DMS 273 (cell line): ENCODE measurements at regions not wholly inside any gene's neighbourhood (a gene's known extent, or its start where the extent isn't known, plus 50 kb on each side); places are given as distances from the start of the nearest gene placed in this dataset.
A peak's percentile ranks its signal among the peaks of the same experiment; 100 is the strongest.
"Not testable (repeated sequence)": the region's sequence is repeated elsewhere in the genome, so short reads cannot be mapped to it uniquely, and the experiment has no call there.

ENCODE experiments used
- DNase-seq: peaks from one replicate; lab custom pipeline; 2025; ENCODE audit not compliant: unreplicated experiment; lab: John Stamatoyannopoulos, UW

GRCh38 chr2:58410549-58410948 lies 169.4 kb upstream of the FANCL start:
- DNase-seq = no peak

- no peak for DNase-seq
Measured at GRCh38 chr2:58407487-58407886, 166.4 kb upstream of the FANCL start.

GRCh38 chr2:58405341-58405740 lies 164.2 kb upstream of the FANCL start:
- no peak for DNase-seq

- DNase-seq = no peak
Measured at GRCh38 chr2:58401936-58402335, 160.8 kb upstream of the FANCL start.

- DNase-seq = no peak
Measured at GRCh38 chr2:58398406-58398805, 157.3 kb upstream of the FANCL start.

- DNase-seq = no peak
Measured at GRCh38 chr2:58387701-58388100, 146.6 kb upstream of the FANCL start.

GRCh38 chr2:58386904-58387303 lies 145.8 kb upstream of the FANCL start:
- DNase-seq = not testable (repeated sequence)

- DNase-seq = peak; percentile 10
Measured at GRCh38 chr2:58378152-58378551, 137.0 kb upstream of the FANCL start.

- no peak for DNase-seq
Measured at GRCh38 chr2:58377181-58377580, 136.1 kb upstream of the FANCL start.

- DNase-seq = no peak
Measured at GRCh38 chr2:58376592-58376991, 135.5 kb upstream of the FANCL start.

GRCh38 chr2:58369594-58369993 lies 128.5 kb upstream of the FANCL start:
- no peak for DNase-seq

- no peak for DNase-seq
Measured at GRCh38 chr2:58364098-58364497, 123.0 kb upstream of the FANCL start.

- no peak for DNase-seq
Measured at GRCh38 chr2:58358026-58358425, 116.9 kb upstream of the FANCL start.

GRCh38 chr2:58357521-58357920 lies 116.4 kb upstream of the FANCL start:
- DNase-seq = no peak

GRCh38 chr2:58354230-58354629 lies 113.1 kb upstream of the FANCL start:
- DNase-seq = no peak

- no peak for DNase-seq
Measured at GRCh38 chr2:58350484-58350883, 109.4 kb upstream of the FANCL start.

- DNase-seq = no peak
Measured at GRCh38 chr2:58347810-58348209, 106.7 kb upstream of the FANCL start.

GRCh38 chr2:58341047-58341446 lies 99.9 kb upstream of the FANCL start:
- DNase-seq = no peak

GRCh38 chr2:58339548-58340243 lies 98.6 kb upstream of the FANCL start:
- DNase-seq = no peak

- peak; percentile 75 for DNase-seq
Measured at GRCh38 chr2:58336416-58336815, 95.3 kb upstream of the FANCL start.

GRCh38 chr2:58334414-58334813 lies 93.3 kb upstream of the FANCL start:
- DNase-seq = no peak

- peak; percentile 4 for DNase-seq
Measured at GRCh38 chr2:58325296-58325895, 84.3 kb upstream of the FANCL start.

- no peak for DNase-seq
Measured at GRCh38 chr2:58319481-58319880, 78.4 kb upstream of the FANCL start.
